Breast epithelium (tissue), 4 donors: ENCODE measurements at regions not wholly inside any gene's neighbourhood (a gene's known extent, or its start where the extent isn't known, plus 50 kb on each side); places are given as distances from the start of the nearest gene placed in this dataset.

Source experiments
- DNase-seq, 2 donors: peaks; one replicate each; pipeline ENCODE4 v3.0.0-alpha.2; 2019; ENCODE audit warnings: low spot score in 2 of 2
- H3K27ac ChIP-seq, 2 donors: fragments of 200-600 bp; sonication (generic) in 1 of 2; one replicate each; pipeline ENCODE4 v1.5.1; 2016 to 2019; ENCODE audit warnings: mild to moderate bottlenecking in 1 of 2
- H3K27me3 ChIP-seq, 2 donors: fragments of 200-600 bp; sonication (generic) in 1 of 2; one replicate each; pipeline versions ENCODE4 v1.5.1 to v1.6.0; 2017 to 2019; ENCODE audit warnings: control low read depth in 1 of 2, mild to moderate bottlenecking in 1 of 2
- H3K36me3 ChIP-seq: fragments of 200-600 bp; one replicate; pipeline ENCODE4 v1.5.1; 2019
- H3K4me1 ChIP-seq, 2 donors: fragments of 200-600 bp; sonication (generic); one replicate each; pipeline ENCODE4 v1.5.1; 2016 to 2019; ENCODE audit warnings: control low read depth in 1 of 2
- H3K4me3 ChIP-seq, 3 donors: fragments of 200-600 bp; sonication (generic); 1 replicate in 2 of 3; 2 replicates in 1 of 3; pipeline ENCODE4 v1.5.1; 2016 to 2019; ENCODE audit warnings: mild to moderate bottlenecking in 3 of 3, moderate library complexity in 2 of 3
- H3K9me3 ChIP-seq, 2 donors: fragments of 200-600 bp; sonication (generic) in 1 of 2; one replicate each; pipeline ENCODE4 v1.5.1; 2016 to 2019; ENCODE audit warnings: control low read depth in 1 of 2
- POLR2A ChIP-seq: fragments of 450-650 bp; IDR thresholded peaks from one replicate; pipeline ENCODE4 v1.6.1; 2016; ENCODE audit warnings: antibody characterized with exemption, mild to moderate bottlenecking, moderate library complexity
- POLR2AphosphoS5 ChIP-seq, 3 donors: sonication (generic); formaldehyde crosslinking; IDR thresholded peaks; one replicate each; pipeline ENCODE4 v1.6.1; 2017; ENCODE audit warnings: antibody characterized with exemption in 3 of 3
- intact Hi-C: fragments of 100-400 bp; cut with DNase I; formaldehyde crosslinking; loops from one replicate; pipeline ENCODE4 v1.15.1; 2023; ENCODE audit warnings: low total_unique reads
- TF ChIP-seq, protein P1 (sequence below), 3 donors: fragments of 450-650 bp; IDR thresholded peaks; one replicate each; pipeline ENCODE4 v1.5.1; 2016 to 2017; ENCODE audit warnings: antibody characterized with exemption in 3 of 3, mild to moderate bottlenecking in 3 of 3, moderate library complexity in 3 of 3

- no peak for DNase-seq
- H3K4me1 ChIP-seq, result no peaks in the 10 kb centered on the region
- H3K36me3 ChIP-seq, result no peaks in the 10 kb centered on the region
- intact Hi-C loops, result no loop called here
- no peaks in the 10 kb centered on the region for H3K9me3 ChIP-seq
- no peak overlapping the region for H3K4me3 ChIP-seq
- no peak overlapping the region for H3K27ac ChIP-seq
- TF ChIP-seq POLR2AphosphoS5 (IDR thresholded peaks at IDR 0.05), result no peak
- TF ChIP-seq POLR2A, result no peak
- TF ChIP-seq, protein P1, sequence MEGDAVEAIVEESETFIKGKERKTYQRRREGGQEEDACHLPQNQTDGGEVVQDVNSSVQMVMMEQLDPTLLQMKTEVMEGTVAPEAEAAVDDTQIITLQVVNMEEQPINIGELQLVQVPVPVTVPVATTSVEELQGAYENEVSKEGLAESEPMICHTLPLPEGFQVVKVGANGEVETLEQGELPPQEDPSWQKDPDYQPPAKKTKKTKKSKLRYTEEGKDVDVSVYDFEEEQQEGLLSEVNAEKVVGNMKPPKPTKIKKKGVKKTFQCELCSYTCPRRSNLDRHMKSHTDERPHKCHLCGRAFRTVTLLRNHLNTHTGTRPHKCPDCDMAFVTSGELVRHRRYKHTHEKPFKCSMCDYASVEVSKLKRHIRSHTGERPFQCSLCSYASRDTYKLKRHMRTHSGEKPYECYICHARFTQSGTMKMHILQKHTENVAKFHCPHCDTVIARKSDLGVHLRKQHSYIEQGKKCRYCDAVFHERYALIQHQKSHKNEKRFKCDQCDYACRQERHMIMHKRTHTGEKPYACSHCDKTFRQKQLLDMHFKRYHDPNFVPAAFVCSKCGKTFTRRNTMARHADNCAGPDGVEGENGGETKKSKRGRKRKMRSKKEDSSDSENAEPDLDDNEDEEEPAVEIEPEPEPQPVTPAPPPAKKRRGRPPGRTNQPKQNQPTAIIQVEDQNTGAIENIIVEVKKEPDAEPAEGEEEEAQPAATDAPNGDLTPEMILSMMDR (IDR thresholded peaks at IDR 0.05), result no peak
- H3K27me3 ChIP-seq, result no peaks in the 10 kb centered on the region
Measured at GRCh38 chr6:122555561-122555960, 54.6 kb upstream of the PKIB start.

DNA sequence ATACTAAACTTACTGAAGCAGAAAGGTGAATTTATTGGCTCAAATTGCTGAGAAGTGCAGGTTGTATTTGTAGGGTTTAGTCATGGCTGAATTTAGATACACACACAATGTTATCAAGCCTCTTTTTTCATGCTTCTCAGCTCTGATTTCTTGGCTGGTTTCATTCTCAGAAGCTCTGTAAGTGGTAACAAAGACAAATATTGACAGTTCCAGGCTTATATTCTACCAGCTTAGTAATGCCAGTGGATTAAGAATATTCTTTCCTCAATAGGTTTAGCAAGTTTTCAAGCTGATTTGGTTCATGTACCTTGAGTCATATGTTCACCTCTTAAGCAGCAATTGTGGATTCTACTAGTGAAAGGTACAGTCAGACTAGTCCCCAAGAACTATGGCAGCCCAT is 52.1 kb upstream of the PKIB start:
- Histone ChIP-seq H3K9me3 (peaks cover 0 to 8% of the 10 kb centered on the region in 2 donors), H3K4me1 (no peaks in the 10 kb centered on the region), H3K27ac (no peak overlapping the region), H3K36me3 (no peaks in the 10 kb centered on the region), H3K4me3 (no peak overlapping the region), H3K27me3 (no peaks in the 10 kb centered on the region)
- no peak for DNase-seq
- intact Hi-C loops, result no loop called here
- TF ChIP-seq, protein P1 (IDR thresholded peaks at IDR 0.05), result no peak
- TF ChIP-seq POLR2A (no peak), POLR2AphosphoS5 (IDR thresholded peaks at IDR 0.05) (no peak)
